OCI-LY3 (cell line): ENCODE measurements at regions not wholly inside any gene's neighbourhood (a gene's known extent, or its start where the extent isn't known, plus 50 kb on each side); places are given as distances from the start of the nearest gene placed in this dataset.

Source experiments
- EZH2phosphoT487 ChIP-seq: fragments of 200-600 bp; shearing (Covaris generic); IDR thresholded peaks from 2 replicates; pipeline ENCODE4 v1.6.1; 2018; ENCODE audit warnings: antibody characterized with exemption, mixed run types, low read depth
- TF ChIP-seq, protein P1 (sequence below): fragments of 200-600, 300-600 bp; sonication (generic); IDR thresholded peaks from 2 replicates; pipeline ENCODE4 v1.5.1; 2014; ENCODE audit warnings: antibody characterized with exemption, low read length, low read depth

DNA sequence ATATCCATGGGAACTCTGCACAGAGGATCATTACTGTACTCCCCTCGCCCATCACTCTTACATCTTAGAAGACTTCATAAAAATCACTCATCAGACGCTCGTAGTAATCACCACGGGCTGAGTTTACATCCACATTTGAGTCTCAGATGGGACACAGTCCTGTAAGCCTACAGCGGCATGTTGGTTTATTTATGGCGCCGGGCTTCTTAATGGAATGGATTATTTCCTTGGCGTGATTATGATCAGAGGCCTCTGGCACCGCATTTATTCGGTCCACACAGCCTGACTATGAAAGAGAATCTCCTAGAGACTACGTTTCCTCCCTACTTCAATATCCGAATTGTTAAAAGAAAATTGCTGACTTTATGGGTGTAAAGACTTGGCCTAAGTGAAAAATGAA lies 123.5 kb upstream of the FRMD4A start:
- TF ChIP-seq, protein P1, sequence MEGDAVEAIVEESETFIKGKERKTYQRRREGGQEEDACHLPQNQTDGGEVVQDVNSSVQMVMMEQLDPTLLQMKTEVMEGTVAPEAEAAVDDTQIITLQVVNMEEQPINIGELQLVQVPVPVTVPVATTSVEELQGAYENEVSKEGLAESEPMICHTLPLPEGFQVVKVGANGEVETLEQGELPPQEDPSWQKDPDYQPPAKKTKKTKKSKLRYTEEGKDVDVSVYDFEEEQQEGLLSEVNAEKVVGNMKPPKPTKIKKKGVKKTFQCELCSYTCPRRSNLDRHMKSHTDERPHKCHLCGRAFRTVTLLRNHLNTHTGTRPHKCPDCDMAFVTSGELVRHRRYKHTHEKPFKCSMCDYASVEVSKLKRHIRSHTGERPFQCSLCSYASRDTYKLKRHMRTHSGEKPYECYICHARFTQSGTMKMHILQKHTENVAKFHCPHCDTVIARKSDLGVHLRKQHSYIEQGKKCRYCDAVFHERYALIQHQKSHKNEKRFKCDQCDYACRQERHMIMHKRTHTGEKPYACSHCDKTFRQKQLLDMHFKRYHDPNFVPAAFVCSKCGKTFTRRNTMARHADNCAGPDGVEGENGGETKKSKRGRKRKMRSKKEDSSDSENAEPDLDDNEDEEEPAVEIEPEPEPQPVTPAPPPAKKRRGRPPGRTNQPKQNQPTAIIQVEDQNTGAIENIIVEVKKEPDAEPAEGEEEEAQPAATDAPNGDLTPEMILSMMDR, result no peak
- no peak for TF ChIP-seq EZH2phosphoT487
